ENCODE measurements at regions not wholly inside any gene's neighbourhood (a gene's known extent, or its start where the extent isn't known, plus 50 kb on each side); places are given as distances from the start of the nearest gene placed in this dataset.

DNA sequence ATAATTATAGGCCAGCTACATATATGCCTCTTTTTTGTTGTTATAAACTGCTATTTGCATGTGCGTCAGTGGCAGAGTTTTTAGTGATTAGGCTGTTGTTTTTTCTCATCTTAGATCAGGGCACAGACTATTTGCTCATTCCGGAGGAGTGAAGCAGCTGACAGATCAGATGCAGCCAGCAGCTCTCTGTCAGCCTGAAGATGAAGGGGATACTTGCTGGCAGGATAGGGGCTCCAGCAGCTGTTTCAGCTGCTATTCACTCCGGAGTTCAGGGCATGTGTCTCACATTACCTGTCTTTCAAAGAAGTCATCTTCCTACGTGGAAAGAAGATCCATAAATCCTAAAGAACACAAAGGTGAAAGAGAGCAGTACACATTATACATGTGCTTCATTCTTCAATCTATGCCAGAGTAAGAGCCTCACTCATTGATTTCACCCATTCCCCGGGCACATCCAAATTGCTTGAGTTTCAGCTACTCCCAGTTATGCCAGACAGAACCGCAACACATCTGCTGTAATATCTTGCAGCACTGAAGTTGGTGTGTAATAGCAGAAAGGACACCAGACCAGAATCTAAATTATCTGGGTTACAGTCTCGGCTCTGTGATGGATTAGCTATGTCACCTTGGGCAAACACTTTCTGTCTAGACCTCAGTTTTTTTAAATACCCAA, 182.8 kb upstream of the CHRM2 start:
- Histone ChIP-seq H3K36me3 (ENCODE audit: control insufficient read depth in 2 of 2, extremely low read depth in 1 of 2, insufficient read depth in 2 of 2, low read length in 2 of 2) (no peaks in the 10 kb centered on the region), H3K79me2 (ENCODE audit: control insufficient read depth, insufficient read depth, low read length) (no peaks in the 10 kb centered on the region), H3K27me3 (ENCODE audit: control insufficient read depth in 2 of 2, insufficient read depth in 2 of 2, low read length in 2 of 2) (no peaks in the 10 kb centered on the region), H3K9me3 (replicated peaks; ENCODE audit: control insufficient read depth, insufficient read depth, low read length) (no peaks in the 10 kb centered on the region), H4K20me1 (replicated peaks; ENCODE audit: control insufficient read depth, extremely low read depth, insufficient read depth, low read length) (no peaks in the 10 kb centered on the region), H3K9me1 (replicated peaks; ENCODE audit: control insufficient read depth, extremely low read depth, insufficient read depth, low read length) (no peaks in the 10 kb centered on the region), H3K9ac (replicated peaks; ENCODE audit: extremely low read depth, insufficient read depth, low read length) (no peak overlapping the region), H3K4me2 (ENCODE audit: insufficient read depth, low read length) (no peak overlapping the region), H3K4me3 (replicated peaks in 1 of 3; ENCODE audit: insufficient read depth in 1 of 3, low read depth in 1 of 3, low read length in 3 of 3) (no peak overlapping the region), H3K4me1 (ENCODE audit: control insufficient read depth, extremely low read depth, insufficient read depth, low read length) (no peaks in the 10 kb centered on the region), H3K27ac (ENCODE audit: insufficient read depth, low read depth, low read length) (no peak overlapping the region), H2AFZ (ENCODE audit: low read depth, low read length) (no peak overlapping the region)
- ChIA-PET POLR2A (no interaction called here), CTCF (no interaction called here)
- FAIRE-seq (no peak), DNase-seq (ENCODE audit: low read depth, low spot score) (no peak)
- BruUV-seq (replicated peaks) = no TSS peak
- intact Hi-C loops (cut with micrococcal nuclease) = loop anchor here (5.0 kb wide), 1 partner anchor 907 kb away; no protein-coding TSS in a partner anchor
- no peak for TF ChIP-seq POLR2A (IDR thresholded peaks at IDR 0.05; ENCODE audit: low read depth, low read length)
- no peak for TF ChIP-seq JUN (IDR thresholded peaks at IDR 0.05; ENCODE audit: borderline replicate concordance, insufficient read depth, insufficient read length, low read depth)
- no peak for TF ChIP-seq POLR2AphosphoS5 (IDR thresholded peaks at IDR 0.05; ENCODE audit: insufficient read depth, low read depth, low read length)
- TF ChIP-seq, protein P1, sequence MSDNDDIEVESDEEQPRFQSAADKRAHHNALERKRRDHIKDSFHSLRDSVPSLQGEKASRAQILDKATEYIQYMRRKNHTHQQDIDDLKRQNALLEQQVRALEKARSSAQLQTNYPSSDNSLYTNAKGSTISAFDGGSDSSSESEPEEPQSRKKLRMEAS (IDR thresholded peaks at IDR 0.05; ENCODE audit: insufficient read depth, insufficient read length) = no peak
- no peak for TF ChIP-seq GATA2 (IDR thresholded peaks at IDR 0.05; ENCODE audit: insufficient read depth, insufficient read length, low read depth, low read length)
- no peak for TF ChIP-seq FOS (IDR thresholded peaks at IDR 0.05; ENCODE audit: borderline replicate concordance, insufficient read depth, low read length)
- TF ChIP-seq EZH2 (IDR thresholded peaks at IDR 0.05; ENCODE audit: borderline replicate concordance, low read depth, low read length, severe bottlenecking) = no peak
- TF ChIP-seq, protein P2, sequence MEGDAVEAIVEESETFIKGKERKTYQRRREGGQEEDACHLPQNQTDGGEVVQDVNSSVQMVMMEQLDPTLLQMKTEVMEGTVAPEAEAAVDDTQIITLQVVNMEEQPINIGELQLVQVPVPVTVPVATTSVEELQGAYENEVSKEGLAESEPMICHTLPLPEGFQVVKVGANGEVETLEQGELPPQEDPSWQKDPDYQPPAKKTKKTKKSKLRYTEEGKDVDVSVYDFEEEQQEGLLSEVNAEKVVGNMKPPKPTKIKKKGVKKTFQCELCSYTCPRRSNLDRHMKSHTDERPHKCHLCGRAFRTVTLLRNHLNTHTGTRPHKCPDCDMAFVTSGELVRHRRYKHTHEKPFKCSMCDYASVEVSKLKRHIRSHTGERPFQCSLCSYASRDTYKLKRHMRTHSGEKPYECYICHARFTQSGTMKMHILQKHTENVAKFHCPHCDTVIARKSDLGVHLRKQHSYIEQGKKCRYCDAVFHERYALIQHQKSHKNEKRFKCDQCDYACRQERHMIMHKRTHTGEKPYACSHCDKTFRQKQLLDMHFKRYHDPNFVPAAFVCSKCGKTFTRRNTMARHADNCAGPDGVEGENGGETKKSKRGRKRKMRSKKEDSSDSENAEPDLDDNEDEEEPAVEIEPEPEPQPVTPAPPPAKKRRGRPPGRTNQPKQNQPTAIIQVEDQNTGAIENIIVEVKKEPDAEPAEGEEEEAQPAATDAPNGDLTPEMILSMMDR (IDR thresholded peaks at IDR 0.05; ENCODE audit: extremely low read depth in 1 of 2, insufficient read depth in 1 of 2, low read depth in 1 of 2, low read length in 2 of 2) = no peak
- no peak for TF ChIP-seq MYC (IDR thresholded peaks at IDR 0.05; ENCODE audit: low read depth, low read length)
- dilution Hi-C loops (cut with MboI; ENCODE audit: extremely low pct_ligation_motif_present, low sequenced_read_pairs) = no loop called here

Measured in endothelial cell of umbilical vein (primary cell).